PFSK-1 (cell line): ENCODE measurements at regions not wholly inside any gene's neighbourhood (a gene's known extent, or its start where the extent isn't known, plus 50 kb on each side); places are given as distances from the start of the nearest gene placed in this dataset.

Experiments used
- FOXP2 ChIP-seq: optimal IDR thresholded peaks from 2 replicates; pipeline ENCODE3; 2011; ENCODE audit warnings: borderline replicate concordance, control low read depth, inconsistent platforms; ENCODE audit not compliant: insufficient read depth; ENCODE audit errors: extremely low read length, extremely low read depth
- POLR2AphosphoS5 ChIP-seq: IDR thresholded peaks from 2 replicates; pipeline ENCODE4 v1.6.1; 2012; ENCODE audit warnings: low read depth, mild to moderate bottlenecking, control low read depth, low read length, moderate library complexity
- REST ChIP-seq, 2 experiments: IDR thresholded peaks; 2 replicates each; pipeline versions ENCODE4 v1.6.1 to v1.8.0; 2011 to 2012; ENCODE audit warnings: low read depth in 2 of 2, low read length in 2 of 2, control low read depth in 1 of 2, inconsistent platforms in 1 of 2, mild to moderate bottlenecking in 1 of 2, moderate library complexity in 1 of 2; ENCODE audit not compliant: insufficient read depth in 1 of 2
- SIN3A ChIP-seq: IDR thresholded peaks from 2 replicates; pipeline ENCODE4 v1.6.1; 2012; ENCODE audit warnings: mild to moderate bottlenecking, low read length, moderate library complexity, borderline replicate concordance; ENCODE audit not compliant: insufficient read depth
- TAF1 ChIP-seq: IDR thresholded peaks from 2 replicates; pipeline ENCODE4 v1.6.1; 2012; ENCODE audit warnings: low read length, control low read depth, borderline replicate concordance; ENCODE audit not compliant: insufficient read depth

- TF ChIP-seq REST (IDR thresholded peaks at IDR 0.05; ENCODE audit: insufficient read depth in 1 of 2, low read depth in 2 of 2, low read length in 2 of 2) = no peak
- no peak for TF ChIP-seq SIN3A
- no peak for TF ChIP-seq TAF1
- TF ChIP-seq POLR2AphosphoS5 = no peak
- TF ChIP-seq FOXP2 = no peak
These were observed 243.0 kb upstream of the TRAM1L1 start for GRCh38 chr4:117328333-117328732.

DNA sequence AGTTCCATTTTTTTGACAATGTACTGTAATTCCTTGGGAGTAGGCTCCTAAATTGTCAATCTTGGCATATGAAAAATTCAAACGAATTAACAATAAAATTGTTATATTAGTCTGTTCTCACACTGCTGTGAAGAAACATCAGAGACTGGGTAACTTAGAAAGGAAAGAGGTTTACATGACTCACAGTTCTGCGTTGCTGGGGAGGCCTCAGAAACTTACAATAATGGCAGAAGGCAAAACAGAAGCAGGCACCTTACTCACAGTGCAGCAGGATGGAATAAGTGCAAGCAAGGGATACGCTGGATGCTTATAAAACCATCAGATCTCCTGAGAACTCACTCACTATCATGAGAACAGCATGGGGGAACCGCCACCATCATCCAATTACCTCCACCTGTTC is 246.4 kb upstream of the TRAM1L1 start:
- no peak for TF ChIP-seq FOXP2
- no peak for TF ChIP-seq POLR2AphosphoS5
- TF ChIP-seq SIN3A = no peak
- TF ChIP-seq REST (IDR thresholded peaks at IDR 0.05; ENCODE audit: insufficient read depth in 1 of 2, low read depth in 2 of 2, low read length in 2 of 2) = no peak
- no peak for TF ChIP-seq TAF1

DNA sequence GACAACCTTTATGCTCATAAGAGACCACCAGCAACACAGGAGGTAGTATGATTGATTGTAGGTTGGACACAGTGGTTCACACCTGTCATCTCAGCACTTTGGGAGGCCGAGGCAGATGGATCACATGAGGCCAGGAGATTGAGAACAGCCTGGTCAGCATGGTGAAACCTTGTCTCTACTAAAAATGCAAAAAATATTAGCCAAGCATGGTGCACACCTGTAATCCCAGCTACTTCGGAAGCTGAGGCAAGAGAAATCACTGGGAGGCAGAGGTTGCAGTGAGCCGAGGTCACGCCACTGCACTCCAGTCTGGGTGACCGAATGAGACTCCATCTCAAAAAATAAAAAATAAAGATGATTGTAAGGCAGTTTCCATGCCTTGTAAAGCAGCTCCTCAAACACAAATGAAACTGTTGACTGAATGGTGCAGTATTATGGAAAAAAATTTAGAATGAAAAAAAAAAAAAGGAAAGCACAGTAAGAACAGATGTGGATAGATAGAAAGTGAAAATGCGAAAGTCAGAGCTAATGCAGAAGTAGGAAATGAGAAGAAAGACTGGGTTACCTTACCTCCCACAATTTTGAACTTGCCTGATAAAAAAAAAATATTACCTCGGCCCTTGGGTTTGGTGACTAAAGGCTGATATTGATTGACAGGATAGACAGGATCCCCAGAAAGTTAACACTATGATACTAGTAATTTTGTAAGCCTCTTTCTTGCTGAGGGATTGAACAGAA is 249.2 kb upstream of the TRAM1L1 start:
- TF ChIP-seq TAF1 = no peak

DNA sequence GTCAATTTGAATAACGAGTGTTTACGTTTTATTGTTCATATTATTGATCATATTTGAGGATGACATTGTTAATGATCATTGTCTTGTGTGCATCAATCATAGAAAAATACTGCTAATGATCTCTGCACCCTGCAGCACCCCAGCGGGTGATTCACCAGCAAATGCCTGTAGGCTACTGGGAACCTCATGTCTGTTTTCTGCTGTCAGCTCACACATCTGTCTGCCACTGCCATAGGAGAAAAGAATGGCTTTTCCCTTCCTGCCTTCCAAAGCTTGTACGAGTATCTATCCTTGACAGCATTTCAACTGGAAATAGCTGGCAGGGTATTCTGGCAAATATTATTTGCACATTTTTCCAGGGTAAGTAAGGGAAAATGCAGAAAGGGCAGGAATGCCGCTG is 272.1 kb upstream of the TRAM1L1 start:
- TF ChIP-seq SIN3A = no peak

DNA sequence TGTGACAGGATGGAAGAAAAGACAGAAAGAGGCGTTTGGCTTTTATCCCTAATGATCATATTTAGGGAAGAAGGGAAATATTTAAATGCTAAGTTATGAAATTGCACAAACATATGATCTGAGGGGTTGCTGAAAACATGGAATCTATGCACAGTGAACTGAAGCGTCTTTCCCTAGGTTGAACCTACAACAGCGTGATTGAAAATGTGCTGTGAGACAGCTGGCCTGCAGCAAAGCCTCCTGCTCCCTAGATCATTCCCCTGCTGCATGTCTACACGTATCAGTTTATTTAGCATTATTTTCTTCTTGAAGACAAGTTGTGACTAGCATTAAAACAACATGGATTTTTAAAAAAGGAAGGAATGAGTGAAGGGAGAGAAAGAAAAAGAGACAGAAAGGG is 272.5 kb upstream of the TRAM1L1 start:
- TF ChIP-seq FOXP2 = no peak
- no peak for TF ChIP-seq POLR2AphosphoS5
- no peak for TF ChIP-seq REST (IDR thresholded peaks at IDR 0.05; ENCODE audit: insufficient read depth in 1 of 2, low read depth in 2 of 2, low read length in 2 of 2)
- TF ChIP-seq TAF1 = no peak
- no peak for TF ChIP-seq SIN3A

- TF ChIP-seq TAF1 = no peak
- no peak for TF ChIP-seq FOXP2
- TF ChIP-seq REST (IDR thresholded peaks at IDR 0.05; ENCODE audit: insufficient read depth in 1 of 2, low read depth in 2 of 2, low read length in 2 of 2) = no peak
- TF ChIP-seq SIN3A = no peak
- TF ChIP-seq POLR2AphosphoS5 = no peak
These were observed 285.7 kb upstream of the TRAM1L1 start for GRCh38 chr4:117370944-117371668.
